ENCODE measurements at regions not wholly inside any gene's neighbourhood (a gene's known extent, or its start where the extent isn't known, plus 50 kb on each side); places are given as distances from the start of the nearest gene placed in this dataset.

GRCh38 chr13:56924401-56924800 is 216.3 kb upstream of the PRR20A start:
- no peak for DNase-seq
- 75 to 89% (median 78%) methylated on average over 2 of the region's 2 CpGs for WGBS, 5 donors
- Histone ChIP-seq H3K4me3 (no peak overlapping the region), H3K36me3 (no peaks in the 10 kb centered on the region), H3K27ac (no peak overlapping the region), H3K27me3 (replicated peaks in 1 of 7) (no peaks in the 10 kb centered on the region), H3K4me1 (no peaks in the 10 kb centered on the region), H3K9me3 (peaks cover 0 to 21% (median 6%) of the 10 kb centered on the region in 8 donors)
- TF ChIP-seq POLR2A (IDR thresholded peaks at IDR 0.05) (no peak), POLR2AphosphoS5 (IDR thresholded peaks at IDR 0.05) (no peak)
- TF ChIP-seq, protein P1, sequence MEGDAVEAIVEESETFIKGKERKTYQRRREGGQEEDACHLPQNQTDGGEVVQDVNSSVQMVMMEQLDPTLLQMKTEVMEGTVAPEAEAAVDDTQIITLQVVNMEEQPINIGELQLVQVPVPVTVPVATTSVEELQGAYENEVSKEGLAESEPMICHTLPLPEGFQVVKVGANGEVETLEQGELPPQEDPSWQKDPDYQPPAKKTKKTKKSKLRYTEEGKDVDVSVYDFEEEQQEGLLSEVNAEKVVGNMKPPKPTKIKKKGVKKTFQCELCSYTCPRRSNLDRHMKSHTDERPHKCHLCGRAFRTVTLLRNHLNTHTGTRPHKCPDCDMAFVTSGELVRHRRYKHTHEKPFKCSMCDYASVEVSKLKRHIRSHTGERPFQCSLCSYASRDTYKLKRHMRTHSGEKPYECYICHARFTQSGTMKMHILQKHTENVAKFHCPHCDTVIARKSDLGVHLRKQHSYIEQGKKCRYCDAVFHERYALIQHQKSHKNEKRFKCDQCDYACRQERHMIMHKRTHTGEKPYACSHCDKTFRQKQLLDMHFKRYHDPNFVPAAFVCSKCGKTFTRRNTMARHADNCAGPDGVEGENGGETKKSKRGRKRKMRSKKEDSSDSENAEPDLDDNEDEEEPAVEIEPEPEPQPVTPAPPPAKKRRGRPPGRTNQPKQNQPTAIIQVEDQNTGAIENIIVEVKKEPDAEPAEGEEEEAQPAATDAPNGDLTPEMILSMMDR (IDR thresholded peaks at IDR 0.05 in 8 of 11, conservative IDR thresholded peaks at IDR 0.05 in 3 of 11), result no peak
- intact Hi-C loops (cut with DNase I; ENCODE audit: low total_unique reads), result no loop called here

GRCh38 chr13:56932104-56932503 is 208.6 kb upstream of the PRR20A start:
- Histone ChIP-seq H3K4me1 (no peaks in the 10 kb centered on the region), H3K9me3 (peaks cover 0 to 24% (median 2%) of the 10 kb centered on the region in 8 donors), H3K36me3 (no peaks in the 10 kb centered on the region), H3K27ac (no peak overlapping the region), H3K4me3 (no peak overlapping the region), H3K27me3 (replicated peaks in 1 of 7) (no peaks in the 10 kb centered on the region)
- DNase-seq, result no peak
- intact Hi-C loops (cut with DNase I; ENCODE audit: low total_unique reads), result no loop called here
- TF ChIP-seq POLR2A (IDR thresholded peaks at IDR 0.05) (no peak), POLR2AphosphoS5 (IDR thresholded peaks at IDR 0.05) (no peak)
- TF ChIP-seq, protein P1 (IDR thresholded peaks at IDR 0.05 in 8 of 11, conservative IDR thresholded peaks at IDR 0.05 in 3 of 11), result no peak
- 67 to 90% (median 71%) methylated on average over 1 of the region's 1 CpG for WGBS, 5 donors

- Histone ChIP-seq H3K4me1 (no peaks in the 10 kb centered on the region), H3K9me3 (peaks cover 0 to 11% (median 3%) of the 10 kb centered on the region in 8 donors), H3K36me3 (no peaks in the 10 kb centered on the region), H3K4me3 (no peak overlapping the region), H3K27me3 (replicated peaks in 1 of 7) (no peaks in the 10 kb centered on the region), H3K27ac (no peak overlapping the region)
- no peak for DNase-seq
- TF ChIP-seq POLR2A (IDR thresholded peaks at IDR 0.05), result no peak
- TF ChIP-seq POLR2AphosphoS5 (IDR thresholded peaks at IDR 0.05), result no peak
- TF ChIP-seq, protein P1 (IDR thresholded peaks at IDR 0.05 in 8 of 11, conservative IDR thresholded peaks at IDR 0.05 in 3 of 11), result no peak
- intact Hi-C loops (cut with DNase I; ENCODE audit: low total_unique reads), result no loop called here
These were observed 186.8 kb upstream of the PRR20A start for GRCh38 chr13:56953965-56954364.

- intact Hi-C loops (cut with DNase I; ENCODE audit: low total_unique reads), result no loop called here
- no peaks in the 10 kb centered on the region for H3K27me3 ChIP-seq (replicated peaks in 1 of 7)
These were observed 165.1 kb upstream of the PRR20A start for GRCh38 chr13:56975647-56976046.

GRCh38 chr13:56980856-56981255 is 159.9 kb upstream of the PRR20A start:
- H3K27ac ChIP-seq, result no peak overlapping the region
- intact Hi-C loops (cut with DNase I; ENCODE audit: low total_unique reads), result no loop called here
- TF ChIP-seq, protein P1 (IDR thresholded peaks at IDR 0.05 in 8 of 11, conservative IDR thresholded peaks at IDR 0.05 in 3 of 11), result no peak
- TF ChIP-seq POLR2AphosphoS5 (IDR thresholded peaks at IDR 0.05) (no peak), POLR2A (IDR thresholded peaks at IDR 0.05) (no peak)
- WGBS, 5 donors, result 43 to 93% (median 60%) methylated on average over 1 of the region's 1 CpG
- H3K4me3 ChIP-seq, result no peak overlapping the region
- no peak for DNase-seq
- peaks cover 0 to 20% (median 3%) of the 10 kb centered on the region in 8 donors for H3K9me3 ChIP-seq
- no peaks in the 10 kb centered on the region for H3K36me3 ChIP-seq
- H3K4me1 ChIP-seq, result no peaks in the 10 kb centered on the region
- H3K27me3 ChIP-seq (replicated peaks in 1 of 7), result no peaks in the 10 kb centered on the region

More at GRCh38 chr13:56975647-56976046, 165.1 kb upstream of the PRR20A start:
- no peak for DNase-seq
- Histone ChIP-seq H3K27ac (no peak overlapping the region), H3K4me3 (no peak overlapping the region), H3K4me1 (no peaks in the 10 kb centered on the region), H3K9me3 (peaks cover 0 to 51% (median 11%) of the 10 kb centered on the region in 8 donors), H3K36me3 (no peaks in the 10 kb centered on the region)
- 62 to 77% (median 67%) methylated on average over 1 of the region's 1 CpG for WGBS, 5 donors
- TF ChIP-seq POLR2A (IDR thresholded peaks at IDR 0.05), result no peak
- TF ChIP-seq POLR2AphosphoS5 (IDR thresholded peaks at IDR 0.05), result no peak

All from spleen (tissue), 11 donors.